K562 (cell line): ENCODE measurements at regions not wholly inside any gene's neighbourhood (a gene's known extent, or its start where the extent isn't known, plus 50 kb on each side); places are given as distances from the start of the nearest gene placed in this dataset.

Experiments
- ATAC-seq: fragments of 200-7000 bp; cut with Tn5 transposase; 3 replicates; pipeline ENCODE4 v1.9.1; 2020; ENCODE audit warnings: moderate library complexity
- BruUV-seq: library from RNA; stranded (reverse); fragments of 400-500 nt; replicated peaks from 2 replicates; lab custom pipeline; 2021; lab: Mats Ljungman, UMichigan
- CTCF ChIA-PET: fragments of 300-600 bp; formaldehyde crosslinking; extraction: SDS; loops from one replicate; lab custom pipeline; 2021; ENCODE audit warnings: low intra/inter-chr PET ratio; lab: Yijun Ruan, JAX
- POLR2A ChIA-PET: fragments of 300-600, 350-650 bp; sonication (Branson Sonifier 250); formaldehyde crosslinking; extraction: SDS; loops from one replicate; lab custom pipeline; 2021; ENCODE audit warnings: antibody characterized with exemption, inconsistent platforms; lab: Yijun Ruan, JAX
- DNase-seq, 4 experiments: peaks; one replicate each; pipeline versions ENCODE4 v3.0.0 to v3.0.0-alpha.2; 2011 to 2018; ENCODE audit warnings: low spot score in 3 of 4, mixed read lengths in 3 of 4; ENCODE audit errors: extremely low read depth in 1 of 4
- FAIRE-seq: peaks from 2 replicates; lab custom pipeline; 2011; peaks lifted over from hg19 to GRCh38; lab: Jason Lieb, UNC
- H2AFZ ChIP-seq: 2 replicates; pipeline ENCODE4 v1.6.0; 2011; ENCODE audit warnings: low read depth, low read length, control low read depth, inconsistent platforms
- H3K27ac ChIP-seq: fragments of 200-600 bp; 3 replicates; pipeline ENCODE4 v1.8.0; 2011; ENCODE audit warnings: low read depth, mild to moderate bottlenecking, control low read depth, inconsistent platforms, low read length, moderate library complexity, mixed read lengths; ENCODE audit errors: extremely low read depth
- H3K27me3 ChIP-seq, 2 experiments: fragments of 300-600 bp in 1 of 2; 2 replicates in 1 of 2; 3 replicates in 1 of 2; pipeline versions ENCODE4 v1.6.0 to v1.8.0; 2011; ENCODE audit warnings: inconsistent platforms in 2 of 2, low read length in 2 of 2, mild to moderate bottlenecking in 1 of 2, mixed read lengths in 1 of 2, moderate library complexity in 1 of 2; ENCODE audit not compliant: control insufficient read depth in 2 of 2, insufficient read depth in 2 of 2
- H3K36me3 ChIP-seq: fragments of 300-600 bp; 3 replicates; pipeline ENCODE4 v1.8.0; 2011; ENCODE audit warnings: mild to moderate bottlenecking, low read length, inconsistent platforms; ENCODE audit not compliant: control insufficient read depth, insufficient read depth
- H3K4me1 ChIP-seq, 2 experiments: fragments of 200-600 bp in 1 of 2; replicated peaks in 1 of 2; 2 replicates in 1 of 2; 3 replicates in 1 of 2; pipeline versions ENCODE4 v1.5.1 to v1.8.0; 2011; ENCODE audit warnings: inconsistent platforms in 2 of 2, low read length in 2 of 2, mild to moderate bottlenecking in 1 of 2, mixed read lengths in 1 of 2, moderate library complexity in 1 of 2; ENCODE audit not compliant: control insufficient read depth in 2 of 2, insufficient read depth in 2 of 2
- H3K4me2 ChIP-seq: 2 replicates; pipeline ENCODE4 v1.6.1; 2011; ENCODE audit warnings: low read length, control low read depth, inconsistent platforms, mixed read lengths; ENCODE audit not compliant: insufficient read depth
- H3K4me3 ChIP-seq: fragments of 200-600 bp; sonication (generic), shearing (Covaris generic); 2 replicates; pipeline ENCODE4 v1.5.1; 2016; ENCODE audit warnings: control low read depth, inconsistent platforms
- H3K79me2 ChIP-seq: fragments of 200-600 bp; 3 replicates; pipeline ENCODE4 v1.8.0; 2011; ENCODE audit warnings: low read length, inconsistent platforms; ENCODE audit not compliant: control insufficient read depth, insufficient read depth
- H3K9ac ChIP-seq, 2 experiments: 2 replicates each; pipeline versions ENCODE4 v1.6.0 to v1.6.1; 2011; ENCODE audit warnings: low read depth in 2 of 2, low read length in 2 of 2, control low read depth in 1 of 2, inconsistent platforms in 1 of 2, mild to moderate bottlenecking in 1 of 2, mixed read lengths in 1 of 2; ENCODE audit not compliant: insufficient read depth in 1 of 2
- H3K9me1 ChIP-seq: one replicate; pipeline ENCODE4 v1.6.0; 2011; ENCODE audit warnings: inconsistent platforms, mild to moderate bottlenecking, low read length, moderate library complexity; ENCODE audit not compliant: control insufficient read depth, insufficient read depth
- H3K9me3 ChIP-seq: replicated peaks from 2 replicates; pipeline ENCODE4 v1.5.1; 2011; ENCODE audit warnings: low read depth, low read length, inconsistent platforms; ENCODE audit not compliant: control insufficient read depth, insufficient read depth
- H4K20me1 ChIP-seq: replicated peaks from 2 replicates; pipeline ENCODE4 v1.6.1; 2011; ENCODE audit warnings: low read length, inconsistent platforms, mixed read lengths; ENCODE audit not compliant: control insufficient read depth, insufficient read depth
- RB1 ChIP-seq: fragments of 450-650 bp; IDR thresholded peaks from 2 replicates; pipeline ENCODE4 v1.6.1; 2017; ENCODE audit warnings: low read depth, mild to moderate bottlenecking
- SUPT5H ChIP-seq: fragments of 450-650 bp; IDR thresholded peaks from 2 replicates; pipeline ENCODE4 v1.6.1; 2016
- ZNF408 ChIP-seq: fragments of 250-450 bp; sonication (Bioruptor Pico); IDR thresholded peaks from 2 replicates; pipeline ENCODE4 v1.4.0; 2020; ENCODE audit warnings: low read depth, mild to moderate bottlenecking, moderate library complexity
- WGBS: fragments of 100-300 bp; shearing (Covaris generic); methylation state at CpG from one replicate; pipeline ENCODE4 v1.1.6; 2016; ENCODE audit warnings: low coverage, mixed read lengths; ENCODE audit not compliant: insufficient coverage; ENCODE audit errors: missing lambda C conversion rate; 5-methylcytosine and 5-hydroxymethylcytosine counted together
- in situ Hi-C: fragments of 300-500 bp; cut with MboI; formaldehyde crosslinking; loops from 4 replicates; pipeline ENCODE4 v1.15.0; 2018; ENCODE audit warnings: inconsistent platforms, mixed read lengths
- intact Hi-C: fragments of 100-400 bp; cut with micrococcal nuclease; formaldehyde crosslinking; loops from 2 replicates; pipeline ENCODE4 v1.14.2; 2022
- TF ChIP-seq, protein P1 (sequence below), 3 experiments: fragments of 200-800 bp in 1 of 3; sonication (Bioruptor generic) in 1 of 3; sonication (generic) in 1 of 3; formaldehyde crosslinking in 1 of 3; IDR thresholded peaks; 2 replicates each; pipeline versions ENCODE4 v1.6.1 to v1.8.0; 2016 to 2022; ENCODE audit warnings: mild to moderate bottlenecking in 2 of 3, missing compliant biosample characterization in 2 of 3, missing genetic modification characterization in 2 of 3, missing genetic modification reagents in 1 of 3
- TF ChIP-seq, protein P2 (sequence below): fragments of 250-450 bp; sonication (Bioruptor Pico); IDR thresholded peaks from 2 replicates; pipeline ENCODE4 v1.8.0; 2021; ENCODE audit warnings: moderate library complexity, mild to moderate bottlenecking, inconsistent platforms

DNA sequence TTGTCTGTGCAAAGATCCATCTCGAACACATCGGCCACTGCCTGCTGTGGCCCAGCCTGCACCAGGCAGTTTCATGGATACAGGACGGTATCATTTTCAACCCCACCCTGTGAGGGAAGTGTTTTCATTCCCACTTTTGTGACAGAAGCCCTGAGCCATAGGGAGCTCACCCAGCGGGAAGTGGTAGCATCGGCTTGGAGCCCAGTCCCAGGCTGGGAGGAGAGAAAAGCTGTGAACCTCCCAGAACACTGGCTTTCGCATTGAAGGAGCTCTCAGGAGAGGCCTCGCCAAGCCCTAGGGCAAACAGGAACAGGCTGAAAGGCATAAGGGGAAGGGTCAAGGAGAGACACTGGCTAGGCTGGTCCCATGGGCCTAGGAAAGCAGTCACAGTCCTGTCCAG lies 166.1 kb downstream of the TFCP2L1 start:
- no peaks in the 10 kb centered on the region; the same call in 1 of the 2 replicates for H3K9me3 ChIP-seq
- whole genome bisulfite sequencing, result 5% methylated on average over 7 of the region's 7 CpGs
- no peak overlapping the region for H3K27ac ChIP-seq
- ChIA-PET CTCF (no interaction called here), POLR2A (interaction anchor here (0.7 kb wide), 1 partner anchor 47 kb away, joined by 3 read pairs; no protein-coding TSS in a partner anchor)
- FAIRE-seq (no peak), ATAC-seq (no peak), DNase-seq (no peak)
- H2AFZ ChIP-seq, result no peak overlapping the region
- H3K4me2 ChIP-seq, result no peak overlapping the region
- intact Hi-C loops, result no loop called here
- H3K36me3 ChIP-seq, result no peaks in the 10 kb centered on the region
- H3K4me3 ChIP-seq, result no peak overlapping the region
- in situ Hi-C loops, result no loop called here
- no peak for TF ChIP-seq RB1
- TF ChIP-seq, protein P1, sequence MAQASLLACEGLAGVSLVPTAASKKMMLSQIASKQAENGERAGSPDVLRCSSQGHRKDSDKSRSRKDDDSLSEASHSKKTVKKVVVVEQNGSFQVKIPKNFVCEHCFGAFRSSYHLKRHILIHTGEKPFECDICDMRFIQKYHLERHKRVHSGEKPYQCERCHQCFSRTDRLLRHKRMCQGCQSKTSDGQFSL (CRISPR knock-in tag; IDR thresholded peaks at IDR 0.05), result no peak
- TF ChIP-seq, protein P1 (tag; IDR thresholded peaks at IDR 0.05), result no peak
- TF ChIP-seq, protein P2, sequence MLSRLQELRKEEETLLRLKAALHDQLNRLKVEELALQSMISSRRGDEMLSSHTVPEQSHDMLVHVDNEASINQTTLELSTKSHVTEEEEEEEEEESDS, result no peak
- TF ChIP-seq SUPT5H, result no peak
- TF ChIP-seq ZNF408, result no peak
- H3K4me1 ChIP-seq, result no peaks in the 10 kb centered on the region
- no TSS peak for BruUV-seq
- H3K9ac ChIP-seq, result no peak overlapping the region
- no peaks in the 10 kb centered on the region for H3K9me1 ChIP-seq
- H4K20me1 ChIP-seq, result no peaks in the 10 kb centered on the region
- H3K27me3 ChIP-seq, result peaks cover 0 to 44% of the 10 kb centered on the region in 2 experiments; a peak in 4 of 5 replicates
- no peaks in the 10 kb centered on the region for H3K79me2 ChIP-seq
